RWPE1 (cell line): ENCODE measurements at regions not wholly inside any gene's neighbourhood (a gene's known extent, or its start where the extent isn't known, plus 50 kb on each side); places are given as distances from the start of the nearest gene placed in this dataset.

Experiments used
- CTCF ChIA-PET: fragments of 350-600 bp; sonication (Branson Sonifier 250); formaldehyde crosslinking; extraction: SDS; loops from one replicate; lab custom pipeline; 2021; lab: Yijun Ruan, JAX
- POLR2A ChIA-PET: fragments of 400-600 bp; formaldehyde crosslinking; extraction: SDS; loops from one replicate; lab custom pipeline; 2020; ENCODE audit warnings: antibody characterized with exemption; ENCODE audit not compliant: low non-redundant PET; lab: Yijun Ruan, JAX
- DNase-seq: peaks from one replicate; pipeline ENCODE4 v3.0.0; 2012; ENCODE audit warnings: low spot score
- H3K27ac ChIP-seq: fragments of 450-650 bp; 2 replicates; pipeline ENCODE4 v1.5.1; 2017
- CTCF ChIP-seq: fragments of 450-650 bp; conservative IDR thresholded peaks from 2 replicates; pipeline ENCODE4 v1.5.1; 2017; ENCODE audit warnings: low read depth, mild to moderate bottlenecking

- no peak overlapping the region for H3K27ac ChIP-seq
- ChIA-PET CTCF (no interaction called here), POLR2A (no interaction called here)
- no peak for TF ChIP-seq CTCF
- DNase-seq: no peak
Observed at GRCh38 chr3:87069021-87069420, 78.1 kb upstream of the VGLL3 start.

- ChIA-PET CTCF (no interaction called here), POLR2A (no interaction called here)
- no peak overlapping the region for H3K27ac ChIP-seq
- no peak for DNase-seq
- no peak for TF ChIP-seq CTCF
Observed at GRCh38 chr3:87062685-87063084, 71.7 kb upstream of the VGLL3 start.

- POLR2A ChIA-PET: no interaction called here
- no peak overlapping the region for H3K27ac ChIP-seq
- DNase-seq: no peak
- CTCF ChIA-PET: no interaction called here
- TF ChIP-seq CTCF: no peak
Observed at GRCh38 chr3:87057474-87057873, 66.5 kb upstream of the VGLL3 start.

GRCh38 chr3:87053553-87053952, 62.6 kb upstream of the VGLL3 start:
- no peak overlapping the region for H3K27ac ChIP-seq
- ChIA-PET CTCF (interaction anchor here (0.7 kb wide), 1 partner anchor 1375 kb away, joined by 3 read pairs; no protein-coding TSS in a partner anchor), POLR2A (no interaction called here)
- TF ChIP-seq CTCF: no peak
- DNase-seq: no peak

- no peak for TF ChIP-seq CTCF
- no peak for DNase-seq
- POLR2A ChIA-PET: no interaction called here
- CTCF ChIA-PET: no interaction called here
- no peak overlapping the region for H3K27ac ChIP-seq
Observed at GRCh38 chr3:87052499-87053260, 61.7 kb upstream of the VGLL3 start.

GRCh38 chr3:87047852-87048251, 56.9 kb upstream of the VGLL3 start:
- H3K27ac ChIP-seq: no peak overlapping the region
- POLR2A ChIA-PET: no interaction called here
- CTCF ChIA-PET: no interaction called here
- no peak for DNase-seq
- no peak for TF ChIP-seq CTCF
